ENCODE measurements at regions not wholly inside any gene's neighbourhood (a gene's known extent, or its start where the extent isn't known, plus 50 kb on each side); places are given as distances from the start of the nearest gene placed in this dataset.
"Not testable (repeated sequence)": the region's sequence is repeated elsewhere in the genome, so short reads cannot be mapped to it uniquely, and the experiment has no call there.

GRCh38 chr3:75429561-75430220 lies 234.4 kb upstream of the FRG2C start:
- H3K79me2 ChIP-seq (ENCODE audit: insufficient read depth): peaks cover 11% of the 10 kb centered on the region; the same call in 1 of the 2 replicates
- H3K4me2 ChIP-seq; H3K27me3 ChIP-seq (ENCODE audit: insufficient read depth); H2AFZ ChIP-seq (ENCODE audit: low read depth); H3K4me1 ChIP-seq (ENCODE audit: control insufficient read depth in 1 of 2, insufficient read depth in 2 of 2, low read depth in 1 of 2, low read length in 1 of 2); POLR2A ChIA-PET; H3K4me3 ChIP-seq (ENCODE audit: low read depth in 2 of 2, low read length in 1 of 2); H3K27ac ChIP-seq (ENCODE audit: low read depth in 2 of 2, low read length in 1 of 2); H3K9ac ChIP-seq; H4K20me1 ChIP-seq (ENCODE audit: insufficient read depth); H3K9me3 ChIP-seq; H3K9me2 ChIP-seq: not testable (repeated sequence)
- 64% methylated on average over 9 of the region's 9 CpGs for WGBS (ENCODE audit: low lambda C conversion rate)
- CTCF ChIA-PET: interaction anchor here (0.5 to 1.9 kb wide), 16 partner anchors 9 to 237 kb away, joined by 3 to 24 read pairs (median 3); no protein-coding TSS in a partner anchor
- TF ChIP-seq SMC3 (IDR thresholded peaks at IDR 0.05; ENCODE audit: low read depth, low read length) (peak; percentile 71), SIN3A (IDR thresholded peaks at IDR 0.05; ENCODE audit: borderline replicate concordance, low read depth, low read length) (peak; percentile 50; the same call in 1 of the 2 replicates), CTCF (IDR thresholded peaks at IDR 0.05) (peak; percentile 78), FOSL2 (IDR thresholded peaks at IDR 0.05; ENCODE audit: borderline replicate concordance, low read depth) (peak; percentile 66; the same call in 1 of the 2 replicates), TCF12 (IDR thresholded peaks at IDR 0.05) (0 out of 2 replicates have a peak, but pooled peaks have one; percentile 15), MXI1 (IDR thresholded peaks at IDR 0.05; ENCODE audit: low read depth, low read length) (0 out of 2 replicates have a peak, but pooled peaks have one; percentile 40), JUND (IDR thresholded peaks at IDR 0.05) (peak; percentile 12; the same call in 1 of the 2 replicates), RAD21 (IDR thresholded peaks at IDR 0.05; ENCODE audit: low read length) (peak; percentile 68)
- H3K36me3 ChIP-seq (replicated peaks in 1 of 2; ENCODE audit: control insufficient read depth in 1 of 2, insufficient read depth in 2 of 2, low read length in 1 of 2): peaks cover 3 to 14% of the 10 kb centered on the region in 2 experiments
- peak; percentile 69 for DNase-seq
- H3F3A ChIP-seq (replicated peaks; ENCODE audit: insufficient read depth): peaks cover 14% of the 10 kb centered on the region

GRCh38 chr3:75430406-75430805 lies 233.7 kb upstream of the FRG2C start:
- H3K9ac ChIP-seq; H3K4me1 ChIP-seq (ENCODE audit: control insufficient read depth in 1 of 2, insufficient read depth in 2 of 2, low read depth in 1 of 2, low read length in 1 of 2); POLR2A ChIA-PET; H3K4me3 ChIP-seq (ENCODE audit: low read depth in 2 of 2, low read length in 1 of 2); H2AFZ ChIP-seq (ENCODE audit: low read depth); DNase-seq; H3K4me2 ChIP-seq; H4K20me1 ChIP-seq (ENCODE audit: insufficient read depth); H3K27me3 ChIP-seq (ENCODE audit: insufficient read depth); H3K9me3 ChIP-seq; H3K9me2 ChIP-seq; H3K27ac ChIP-seq (ENCODE audit: low read depth in 2 of 2, low read length in 1 of 2): not testable (repeated sequence)
- CTCF ChIA-PET: interaction anchor here (1.7 to 1.9 kb wide), 3 partner anchors 10 to 173 kb away, joined by 8 to 24 read pairs (median 12); no protein-coding TSS in a partner anchor
- peaks cover 3 to 14% of the 10 kb centered on the region in 2 experiments for H3K36me3 ChIP-seq (replicated peaks in 1 of 2; ENCODE audit: control insufficient read depth in 1 of 2, insufficient read depth in 2 of 2, low read length in 1 of 2)
- H3F3A ChIP-seq (replicated peaks; ENCODE audit: insufficient read depth): peaks cover 14% of the 10 kb centered on the region
- 85% methylated on average over 7 of the region's 7 CpGs for WGBS (ENCODE audit: low lambda C conversion rate)
- H3K79me2 ChIP-seq (ENCODE audit: insufficient read depth): peaks cover 11% of the 10 kb centered on the region; the same call in 1 of the 2 replicates

GRCh38 chr3:75431120-75431519 lies 233.0 kb upstream of the FRG2C start:
- H4K20me1 ChIP-seq (ENCODE audit: insufficient read depth); CTCF ChIA-PET; H3K9me2 ChIP-seq; H3K27ac ChIP-seq (ENCODE audit: low read depth in 2 of 2, low read length in 1 of 2); H3K4me3 ChIP-seq (ENCODE audit: low read depth in 2 of 2, low read length in 1 of 2); DNase-seq; H3K27me3 ChIP-seq (ENCODE audit: insufficient read depth); H2AFZ ChIP-seq (ENCODE audit: low read depth); H3K4me1 ChIP-seq (ENCODE audit: control insufficient read depth in 1 of 2, insufficient read depth in 2 of 2, low read depth in 1 of 2, low read length in 1 of 2); H3K9ac ChIP-seq; POLR2A ChIA-PET; H3K4me2 ChIP-seq; H3K9me3 ChIP-seq: not testable (repeated sequence)
- Histone ChIP-seq H3K79me2 (ENCODE audit: insufficient read depth) (peaks cover 11% of the 10 kb centered on the region; the same call in 1 of the 2 replicates), H3F3A (replicated peaks; ENCODE audit: insufficient read depth) (peaks cover 14% of the 10 kb centered on the region), H3K36me3 (replicated peaks in 1 of 2; ENCODE audit: control insufficient read depth in 1 of 2, insufficient read depth in 2 of 2, low read length in 1 of 2) (peaks cover 3 to 13% of the 10 kb centered on the region in 2 experiments)
- WGBS (ENCODE audit: low lambda C conversion rate): 89% methylated on average over 5 of the region's 6 CpGs

GRCh38 chr3:75432466-75432865 lies 231.7 kb upstream of the FRG2C start:
- H3K79me2 ChIP-seq (ENCODE audit: insufficient read depth): peaks cover 11% of the 10 kb centered on the region; the same call in 1 of the 2 replicates
- H3K9ac ChIP-seq; DNase-seq; H3K9me2 ChIP-seq; H3K27me3 ChIP-seq (ENCODE audit: insufficient read depth); H3K9me3 ChIP-seq; H4K20me1 ChIP-seq (ENCODE audit: insufficient read depth); POLR2A ChIA-PET; H3K4me3 ChIP-seq (ENCODE audit: low read depth in 2 of 2, low read length in 1 of 2); H3K4me1 ChIP-seq (ENCODE audit: control insufficient read depth in 1 of 2, insufficient read depth in 2 of 2, low read depth in 1 of 2, low read length in 1 of 2); H3K36me3 ChIP-seq (replicated peaks in 1 of 2; ENCODE audit: control insufficient read depth in 1 of 2, insufficient read depth in 2 of 2, low read length in 1 of 2); H2AFZ ChIP-seq (ENCODE audit: low read depth): not testable (repeated sequence)
- peak overlapping the region in 1 of 2 experiments; percentile 83; a peak in 2 of 4 replicates for H3K27ac ChIP-seq (ENCODE audit: low read depth in 2 of 2, low read length in 1 of 2)
- H3F3A ChIP-seq (replicated peaks; ENCODE audit: insufficient read depth): peaks cover 14% of the 10 kb centered on the region
- 91% methylated on average over 5 of the region's 5 CpGs for WGBS (ENCODE audit: low lambda C conversion rate)
- H3K4me2 ChIP-seq: peak overlapping the region; percentile 79; the same call in 1 of the 2 replicates
- CTCF ChIA-PET: interaction anchor here (1.2 kb wide), 1 partner anchor 19 kb away, joined by 3 read pairs; no protein-coding TSS in a partner anchor
